Cardiac muscle cell (in vitro differentiated cells and primary cell): ENCODE measurements at regions not wholly inside any gene's neighbourhood (a gene's known extent, or its start where the extent isn't known, plus 50 kb on each side); places are given as distances from the start of the nearest gene placed in this dataset.

ENCODE experiments used
- DNase-seq, 2 donors: peaks; one replicate each; pipeline versions ENCODE4 v3.0.0 to v3.0.0-alpha.2; 2010 to 2017; ENCODE audit warnings: low read depth in 1 of 2, low spot score in 1 of 2
- H3K27ac ChIP-seq: fragments of 200-600 bp; sonication (generic); 2 replicates; pipeline ENCODE4 v1.5.1; 2016
- H3K27me3 ChIP-seq: fragments of 200-600 bp; sonication (generic); 2 replicates; pipeline ENCODE4 v1.6.0; 2016; ENCODE audit warnings: control low read depth
- H3K36me3 ChIP-seq: fragments of 200-600 bp; sonication (generic); 2 replicates; pipeline ENCODE4 v1.5.1; 2016; ENCODE audit warnings: control low read depth
- H3K4me1 ChIP-seq: fragments of 200-600 bp; sonication (generic); 2 replicates; pipeline ENCODE4 v1.8.1; 2017; ENCODE audit warnings: low read depth, mild to moderate bottlenecking, mixed run types
- H3K4me3 ChIP-seq: fragments of 200-600 bp; sonication (generic); 2 replicates; pipeline ENCODE4 v1.5.1; 2016; ENCODE audit warnings: mild to moderate bottlenecking
- H3K9me3 ChIP-seq: fragments of 200-600 bp; sonication (generic); 2 replicates; pipeline ENCODE4 v1.5.1; 2017; ENCODE audit warnings: low read depth, mild to moderate bottlenecking, control low read depth
- CTCF ChIP-seq: IDR thresholded peaks from 2 replicates; pipeline ENCODE4 v1.5.1; 2012; ENCODE audit warnings: low read depth, mild to moderate bottlenecking, low read length

DNA sequence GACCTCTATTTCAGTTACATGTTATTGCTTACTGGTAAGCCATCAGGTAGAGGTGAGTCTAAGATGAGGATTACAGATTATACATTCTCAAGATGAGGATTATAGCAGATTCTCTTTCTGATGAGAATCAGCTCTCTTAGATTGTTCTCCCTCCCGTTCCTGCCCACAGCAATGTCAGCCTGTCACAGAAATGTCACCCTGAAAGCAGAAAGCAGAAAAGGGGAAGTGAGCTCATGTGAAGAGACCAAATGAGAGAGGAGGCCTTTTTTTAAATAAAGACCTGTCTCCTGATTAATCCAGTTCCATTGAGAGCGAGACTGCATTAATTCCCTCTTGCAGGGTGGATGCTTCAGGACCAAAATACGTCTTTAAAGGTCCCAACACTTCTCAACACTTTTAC, 445.6 kb downstream of the KCTD12 start:
- Histone ChIP-seq H3K9me3 (no peaks in the 10 kb centered on the region), H3K4me3 (no peak overlapping the region), H3K4me1 (no peaks in the 10 kb centered on the region), H3K27me3 (no peaks in the 10 kb centered on the region), H3K27ac (no peak overlapping the region), H3K36me3 (no peaks in the 10 kb centered on the region)
- DNase-seq: no peak
- TF ChIP-seq CTCF: no peak

DNA sequence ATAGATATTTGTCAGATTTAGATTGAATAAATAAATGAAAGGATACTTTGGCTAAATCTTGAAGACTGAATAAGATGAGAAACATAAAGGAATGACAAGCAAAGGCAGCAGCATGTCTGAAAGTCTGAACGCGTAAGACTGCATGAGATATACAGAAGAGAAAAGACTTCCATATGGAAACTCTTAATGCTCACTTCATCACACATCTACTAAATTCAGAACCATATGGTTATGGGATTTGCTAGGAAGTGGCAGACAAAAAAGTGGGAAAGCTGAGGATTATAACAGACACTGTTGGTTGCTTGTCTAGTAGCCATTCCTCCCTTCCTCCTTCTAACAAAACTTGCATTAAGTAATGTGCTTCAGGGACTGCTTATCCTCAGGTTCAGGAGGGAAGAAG, 446.7 kb downstream of the KCTD12 start:
- no peaks in the 10 kb centered on the region for H3K9me3 ChIP-seq
- H3K4me3 ChIP-seq: no peak overlapping the region
- TF ChIP-seq CTCF: no peak

GRCh38 chr13:76438050-76438449, 448.2 kb downstream of the KCTD12 start:
- no peaks in the 10 kb centered on the region for H3K9me3 ChIP-seq
- no peak for DNase-seq
- H3K27me3 ChIP-seq: no peaks in the 10 kb centered on the region
- TF ChIP-seq CTCF: no peak
- peaks cover 7% of the 10 kb centered on the region for H3K4me1 ChIP-seq
- no peaks in the 10 kb centered on the region for H3K36me3 ChIP-seq
- no peak overlapping the region for H3K27ac ChIP-seq
- no peak overlapping the region for H3K4me3 ChIP-seq

More for the DNA sequence above, 446.7 kb downstream of the KCTD12 start:
- H3K27ac ChIP-seq: no peak overlapping the region
- no peaks in the 10 kb centered on the region for H3K27me3 ChIP-seq
- DNase-seq: no peak
- no peaks in the 10 kb centered on the region for H3K4me1 ChIP-seq
- H3K36me3 ChIP-seq: no peaks in the 10 kb centered on the region

GRCh38 chr13:76425935-76426334, 460.3 kb downstream of the KCTD12 start:
- no peak for TF ChIP-seq CTCF
- Histone ChIP-seq H3K4me3 (no peak overlapping the region), H3K4me1 (peaks cover 10% of the 10 kb centered on the region), H3K9me3 (no peaks in the 10 kb centered on the region), H3K27ac (no peak overlapping the region), H3K36me3 (no peaks in the 10 kb centered on the region), H3K27me3 (no peaks in the 10 kb centered on the region)
- DNase-seq: peak in 1 of 2 donors; percentile 80

DNA sequence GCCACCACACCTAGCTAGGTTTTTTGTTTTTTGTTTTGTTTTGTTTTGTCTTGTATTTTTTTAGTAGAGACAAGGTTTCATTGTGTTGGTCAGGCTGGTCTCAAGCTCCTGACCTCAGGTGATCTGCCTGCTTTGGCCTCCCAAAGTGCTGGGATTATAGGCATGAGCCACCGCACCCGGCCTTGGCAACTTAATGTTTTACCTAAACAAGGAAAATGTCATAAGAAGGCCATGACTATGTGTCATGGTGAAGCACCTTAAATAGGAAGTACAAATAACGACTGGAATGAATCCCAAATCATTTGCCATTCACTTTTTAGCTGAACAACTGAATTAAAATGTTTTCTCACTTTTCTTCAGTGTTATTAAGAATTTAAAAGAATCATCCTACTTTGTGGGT, 465.2 kb downstream of the KCTD12 start:
- no peaks in the 10 kb centered on the region for H3K9me3 ChIP-seq
- no peak for DNase-seq
- H3K27ac ChIP-seq: no peak overlapping the region
- TF ChIP-seq CTCF: no peak
- peaks cover 22% of the 10 kb centered on the region for H3K4me1 ChIP-seq
- no peak overlapping the region for H3K4me3 ChIP-seq
- no peaks in the 10 kb centered on the region for H3K27me3 ChIP-seq
- H3K36me3 ChIP-seq: no peaks in the 10 kb centered on the region

DNA sequence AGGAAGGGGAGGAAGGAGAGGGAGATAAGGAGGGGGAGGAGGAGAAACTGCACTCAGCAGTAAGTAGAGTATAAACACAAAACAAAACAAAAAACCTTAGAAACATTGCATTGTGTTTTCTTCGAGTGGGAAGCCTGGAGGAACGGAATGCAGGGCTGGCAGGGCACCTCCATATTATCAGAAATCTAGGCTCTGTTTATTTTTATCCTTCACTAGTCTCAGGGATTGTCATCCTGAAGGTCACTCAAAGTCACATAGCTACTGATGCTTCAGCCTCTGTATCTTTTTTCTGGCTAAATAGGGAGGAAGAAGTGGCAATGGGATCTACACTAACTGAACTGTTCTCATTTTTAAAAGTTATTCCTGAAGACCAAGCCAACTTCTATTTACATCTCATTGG, 467.8 kb downstream of the KCTD12 start:
- no peaks in the 10 kb centered on the region for H3K9me3 ChIP-seq
- no peak for TF ChIP-seq CTCF
- no peak overlapping the region for H3K4me3 ChIP-seq
- H3K27me3 ChIP-seq: no peaks in the 10 kb centered on the region
- DNase-seq: peak; percentile 1 to 63
- no peaks in the 10 kb centered on the region for H3K36me3 ChIP-seq
- peaks cover 22% of the 10 kb centered on the region for H3K4me1 ChIP-seq
- peak overlapping the region; percentile 92 for H3K27ac ChIP-seq
